H1 (cell line): ENCODE measurements at regions not wholly inside any gene's neighbourhood (a gene's known extent, or its start where the extent isn't known, plus 50 kb on each side); places are given as distances from the start of the nearest gene placed in this dataset.

ENCODE experiments used
- CTCF ChIA-PET: fragments of 300-600 bp; sonication (Branson Sonifier 250); formaldehyde crosslinking; loops from one replicate; lab custom pipeline; 2021; ENCODE audit not compliant: partially characterized antibody; lab: Charles Lee
- POLR2A ChIA-PET: fragments of 300-600 bp; sonication (Branson Sonifier 250); formaldehyde crosslinking; loops from one replicate; lab custom pipeline; 2021; ENCODE audit warnings: inconsistent platforms; ENCODE audit not compliant: partially characterized antibody; lab: Charles Lee
- DNase-seq, 2 experiments: peaks; one replicate each; pipeline versions ENCODE4 v3.0.0 to v3.0.0-alpha.2; 2010 to 2022; ENCODE audit warnings: low spot score in 2 of 2, low read depth in 1 of 2, mixed read lengths in 1 of 2
- FAIRE-seq: peaks from 2 replicates; lab custom pipeline; 2011; peaks lifted over from hg19 to GRCh38; lab: Jason Lieb, UNC
- H2AFZ ChIP-seq: 2 replicates; pipeline ENCODE4 v1.8.1; 2012; ENCODE audit warnings: low read length, inconsistent platforms
- H2AK5ac ChIP-seq: 2 replicates; pipeline ENCODE4 v1.6.1; 2013; ENCODE audit warnings: low read depth, low read length
- H2BK120ac ChIP-seq: replicated peaks from 2 replicates; pipeline ENCODE3; 2013; ENCODE audit warnings: low read depth, low read length, inconsistent platforms
- H2BK12ac ChIP-seq: 2 replicates; pipeline ENCODE4 v1.6.1; 2013; ENCODE audit warnings: low read depth, low read length
- H2BK15ac ChIP-seq: 2 replicates; pipeline ENCODE4 v1.6.1; 2013; ENCODE audit warnings: low read length
- H2BK20ac ChIP-seq: 2 replicates; pipeline ENCODE4 v1.6.1; 2013; ENCODE audit warnings: low read length
- H2BK5ac ChIP-seq: 2 replicates; pipeline ENCODE4 v1.6.1; 2013; ENCODE audit warnings: low read depth, low read length
- H3K14ac ChIP-seq: 2 replicates; pipeline ENCODE4 v1.6.1; 2013; ENCODE audit warnings: inconsistent platforms; ENCODE audit not compliant: insufficient read length
- H3K18ac ChIP-seq: 2 replicates; pipeline ENCODE4 v1.6.1; 2013; ENCODE audit warnings: low read length; ENCODE audit errors: extremely low read depth
- H3K23ac ChIP-seq: 2 replicates; pipeline ENCODE4 v1.6.1; 2013; ENCODE audit warnings: inconsistent platforms; ENCODE audit not compliant: insufficient read length
- H3K23me2 ChIP-seq: 2 replicates; pipeline ENCODE4 v1.6.1; 2013; ENCODE audit warnings: low read depth, low read length
- H3K27ac ChIP-seq: 2 replicates; pipeline ENCODE4 v1.6.1; 2011; ENCODE audit warnings: low read depth, low read length, inconsistent platforms
- H3K27me3 ChIP-seq, 4 experiments: replicated peaks in 1 of 4; 1 replicate in 1 of 4; 2 replicates in 3 of 4; pipeline versions ENCODE4 v1.6.1 to v1.8.1; 2011 to 2013; ENCODE audit warnings: low read length in 3 of 4, mild to moderate bottlenecking in 3 of 4, inconsistent platforms in 2 of 4, mixed read lengths in 2 of 4, moderate library complexity in 1 of 4; ENCODE audit not compliant: control insufficient read depth in 3 of 4, insufficient read depth in 3 of 4; ENCODE audit errors: extremely low read depth in 1 of 4
- H3K36me3 ChIP-seq, 4 experiments: 2 replicates each; pipeline versions ENCODE4 v1.6.1 to v1.8.1; 2011 to 2013; ENCODE audit warnings: mild to moderate bottlenecking in 4 of 4, low read length in 3 of 4, moderate library complexity in 2 of 4, control low read depth in 1 of 4, inconsistent platforms in 1 of 4; ENCODE audit not compliant: insufficient read depth in 4 of 4, control insufficient read depth in 2 of 4
- H3K4ac ChIP-seq: replicated peaks from 2 replicates; pipeline ENCODE3; 2013; ENCODE audit warnings: low read length, low read depth, mixed read lengths, inconsistent platforms; ENCODE audit not compliant: insufficient read length
- H3K4me1 ChIP-seq, 4 experiments: replicated peaks in 1 of 4; 1 replicate in 1 of 4; 2 replicates in 3 of 4; pipeline versions ENCODE4 v1.6.1 to v1.8.1; 2011 to 2013; ENCODE audit warnings: low read length in 3 of 4, inconsistent platforms in 2 of 4, mixed read lengths in 1 of 4; ENCODE audit not compliant: insufficient read depth in 4 of 4, control insufficient read depth in 3 of 4
- H3K4me2 ChIP-seq, 2 experiments: 2 replicates each; pipeline versions ENCODE4 v1.6.1 to v1.8.1; 2011 to 2013; ENCODE audit warnings: low read depth in 2 of 2, low read length in 2 of 2, control low read depth in 1 of 2, inconsistent platforms in 1 of 2, mild to moderate bottlenecking in 1 of 2; ENCODE audit not compliant: insufficient read depth in 1 of 2
- H3K4me3 ChIP-seq, 4 experiments: fragments of 200-600, 300-600 bp in 1 of 4; sonication (generic), shearing (Covaris generic), sonication (Bioruptor Twin) in 1 of 4; 2 replicates each; pipeline versions ENCODE4 v1.5.1 to v1.8.1; 2011 to 2016; ENCODE audit warnings: low read length in 4 of 4, low read depth in 3 of 4, control low read depth in 2 of 4, inconsistent platforms in 2 of 4, mild to moderate bottlenecking in 2 of 4, mixed read lengths in 1 of 4, moderate library complexity in 1 of 4; ENCODE audit not compliant: insufficient read depth in 2 of 4; ENCODE audit errors: extremely low read depth in 1 of 4
- H3K56ac ChIP-seq: replicated peaks from 2 replicates; pipeline ENCODE3; 2013; ENCODE audit warnings: low read depth, mild to moderate bottlenecking, mixed read lengths, low read length, inconsistent platforms; ENCODE audit not compliant: insufficient read length
- H3K79me1 ChIP-seq: 2 replicates; pipeline ENCODE4 v1.6.1; 2013; ENCODE audit warnings: low read depth, low read length, control low read depth
- H3K79me2 ChIP-seq, 2 experiments: 2 replicates each; pipeline versions ENCODE4 v1.6.1 to v1.8.1; 2012 to 2013; ENCODE audit warnings: low read length in 2 of 2, mild to moderate bottlenecking in 2 of 2, inconsistent platforms in 1 of 2; ENCODE audit not compliant: insufficient read depth in 2 of 2, control insufficient read depth in 1 of 2
- H3K9ac ChIP-seq, 4 experiments: replicated peaks in 1 of 4; 1 replicate in 1 of 4; 2 replicates in 3 of 4; pipeline versions ENCODE4 v1.6.1 to v1.8.1; 2011 to 2013; ENCODE audit warnings: low read depth in 3 of 4, low read length in 3 of 4, control low read depth in 2 of 4, mild to moderate bottlenecking in 2 of 4, moderate library complexity in 2 of 4, inconsistent platforms in 1 of 4; ENCODE audit errors: extremely low read depth in 1 of 4
- H3K9me3 ChIP-seq, 2 experiments: 2 replicates each; pipeline versions ENCODE4 v1.6.1 to v1.8.1; 2012 to 2013; ENCODE audit warnings: mild to moderate bottlenecking in 2 of 2, moderate library complexity in 2 of 2, control low read depth in 1 of 2, inconsistent platforms in 1 of 2, low read depth in 1 of 2, low read length in 1 of 2, mixed read lengths in 1 of 2; ENCODE audit not compliant: insufficient read depth in 2 of 2
- H4K20me1 ChIP-seq, 2 experiments: replicated peaks in 1 of 2; 2 replicates each; pipeline versions ENCODE3 to v1.8.1; 2011 to 2013; ENCODE audit warnings: inconsistent platforms in 2 of 2, low read length in 2 of 2, mild to moderate bottlenecking in 1 of 2; ENCODE audit not compliant: insufficient read depth in 2 of 2, control insufficient read depth in 1 of 2
- H4K5ac ChIP-seq: 2 replicates; pipeline ENCODE4 v1.6.1; 2013; ENCODE audit warnings: low read length, low read depth, mixed read lengths, inconsistent platforms; ENCODE audit not compliant: insufficient read length
- H4K8ac ChIP-seq: 2 replicates; pipeline ENCODE4 v1.8.0; 2013; ENCODE audit warnings: mild to moderate bottlenecking, moderate library complexity, low read length, inconsistent platforms; ENCODE audit not compliant: insufficient read depth; ENCODE audit errors: extremely low read depth
- H4K91ac ChIP-seq: replicated peaks from 2 replicates; pipeline ENCODE3; 2013; ENCODE audit warnings: low read length, mixed read lengths, inconsistent platforms; ENCODE audit not compliant: insufficient read length
- BRCA1 ChIP-seq: IDR thresholded peaks from 2 replicates; pipeline ENCODE4 v1.6.1; 2012; ENCODE audit warnings: low read depth, low read length, improper control_type of control experiment
- PHF8 ChIP-seq: fragments of 200-600 bp; sonication (generic); conservative IDR thresholded peaks from 2 replicates; pipeline ENCODE4 v1.7.1; 2012; ENCODE audit warnings: low read depth, mild to moderate bottlenecking, inconsistent platforms, low read length, moderate library complexity
- SAP30 ChIP-seq: fragments of 300-600 bp; sonication (generic); IDR thresholded peaks from 2 replicates; pipeline ENCODE4 v1.7.1; 2012; ENCODE audit warnings: low read length, moderate library complexity, mild to moderate bottlenecking, inconsistent platforms; ENCODE audit not compliant: insufficient read depth, insufficient replicate concordance
- SIRT6 ChIP-seq: IDR thresholded peaks from one replicate; pipeline ENCODE4 v1.7.1; 2012; ENCODE audit warnings: low read length, inconsistent platforms
- WGBS, 2 experiments: shearing (Covaris generic) in 1 of 2; methylation state at CpG; one replicate each; pipeline versions ENCODE4 v1.1.6 to v1.1.7; 2013 to 2015; ENCODE audit warnings: low lambda C conversion rate in 2 of 2, mixed read lengths in 2 of 2, inconsistent platforms in 1 of 2, low coverage in 1 of 2, missing lambda C conversion rate in 1 of 2; ENCODE audit not compliant: insufficient replicate concordance in 2 of 2, insufficient coverage in 1 of 2, insufficient read length in 1 of 2; ENCODE audit errors: extremely low coverage in 1 of 2, missing lambda C conversion rate in 1 of 2; 5-methylcytosine and 5-hydroxymethylcytosine counted together

GRCh38 chr6:94163877-94164276, 744.5 kb upstream of the EPHA7 start:
- POLR2A ChIA-PET = no interaction called here
- DNase-seq = no peak
- Histone ChIP-seq H3K79me2 (no peaks in the 10 kb centered on the region), H2AFZ (no peak overlapping the region), H3K56ac (no peak overlapping the region), H3K4ac (no peak overlapping the region), H3K18ac (no peak overlapping the region), H3K9me3 (no peaks in the 10 kb centered on the region), H3K4me3 (no peak overlapping the region), H3K9ac (no peak overlapping the region), H3K36me3 (no peaks in the 10 kb centered on the region), H3K27me3 (no peaks in the 10 kb centered on the region), H3K79me1 (no peaks in the 10 kb centered on the region), H2AK5ac (no peak overlapping the region), H3K23me2 (no peaks in the 10 kb centered on the region; the same call in 1 of the 2 replicates), H4K5ac (no peak overlapping the region), H4K91ac (no peak overlapping the region), H2BK20ac (no peak overlapping the region), H4K20me1 (no peaks in the 10 kb centered on the region), H3K4me1 (no peaks in the 10 kb centered on the region), H2BK120ac (no peak overlapping the region), H3K23ac (no peak overlapping the region), H4K8ac (no peak overlapping the region), H2BK12ac (no peak overlapping the region), H3K27ac (no peak overlapping the region), H2BK15ac (no peak overlapping the region), H3K4me2 (no peak overlapping the region), H2BK5ac (no peak overlapping the region), H3K14ac (no peak overlapping the region)
- CTCF ChIA-PET = no interaction called here
- TF ChIP-seq SAP30 = no peak
- no peak for TF ChIP-seq BRCA1
- TF ChIP-seq PHF8 = no peak
- TF ChIP-seq SIRT6 = no peak
- FAIRE-seq = no peak
- WGBS, 2 experiments = 100% methylated on average over 1 of the region's 1 CpG; no CpG with 5 or more reads in 1 of the 2 experiments
